IgD-negative memory B cell (primary cell): ENCODE measurements at regions not wholly inside any gene's neighbourhood (a gene's known extent, or its start where the extent isn't known, plus 50 kb on each side); places are given as distances from the start of the nearest gene placed in this dataset.
"Not testable (repeated sequence)": the region's sequence is repeated elsewhere in the genome, so short reads cannot be mapped to it uniquely, and the experiment has no call there.

Experiments used
- H3K27ac Mint-ChIP-seq, 3 donors: one replicate each; pipeline ENCODE4 v1.8.0; 2020 to 2022; ENCODE audit warnings: mild to moderate bottlenecking in 3 of 3, mixed read lengths in 3 of 3, moderate library complexity in 1 of 3
- H3K27me3 Mint-ChIP-seq: one replicate; pipeline ENCODE4 v1.8.0; 2021; ENCODE audit warnings: mixed read lengths
- H3K36me3 Mint-ChIP-seq: one replicate; pipeline ENCODE4 v1.8.0; 2020; ENCODE audit warnings: mild to moderate bottlenecking, mixed read lengths
- H3K4me1 Mint-ChIP-seq, 3 donors: one replicate each; pipeline ENCODE4 v1.8.0; 2020 to 2022; ENCODE audit warnings: mixed read lengths in 3 of 3, mild to moderate bottlenecking in 1 of 3
- H3K4me3 Mint-ChIP-seq, 4 donors: one replicate each; pipeline ENCODE4 v1.8.0; 2020 to 2022; ENCODE audit warnings: mild to moderate bottlenecking in 4 of 4, mixed read lengths in 4 of 4, moderate library complexity in 3 of 4
- H3K9me3 Mint-ChIP-seq, 3 donors: one replicate each; pipeline ENCODE4 v1.8.0; 2020 to 2021; ENCODE audit warnings: mixed read lengths in 3 of 3, mild to moderate bottlenecking in 1 of 3

DNA sequence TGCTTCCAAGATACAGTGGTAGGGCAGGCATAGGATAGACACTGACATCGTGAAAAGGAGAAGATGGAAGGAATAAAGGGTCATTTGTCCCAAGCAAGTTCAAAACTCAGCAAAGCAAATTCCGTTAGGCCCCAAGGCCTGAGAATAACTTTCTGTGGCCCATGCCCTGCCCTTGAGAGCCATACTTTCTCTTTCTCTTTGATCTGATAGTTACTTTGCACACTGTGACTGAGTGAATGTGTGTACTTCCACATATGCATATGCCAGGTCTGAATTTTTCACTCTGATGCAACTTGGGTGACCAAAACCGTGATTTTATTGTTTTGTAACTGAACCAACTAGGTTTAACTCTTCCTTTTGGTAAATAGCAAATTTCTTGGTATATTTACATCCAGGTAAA, 371.5 kb downstream of the RAB38 start:
- Mint-ChIP-seq H3K36me3 (no peaks in the 10 kb centered on the region), H3K27me3 (no peaks in the 10 kb centered on the region), H3K27ac (no peak overlapping the region), H3K4me1 (peaks cover 0 to 3% (median 0%) of the 10 kb centered on the region in 3 donors), H3K9me3 (peaks cover 0 to 4% (median 0%) of the 10 kb centered on the region in 3 donors), H3K4me3 (no peak overlapping the region)

DNA sequence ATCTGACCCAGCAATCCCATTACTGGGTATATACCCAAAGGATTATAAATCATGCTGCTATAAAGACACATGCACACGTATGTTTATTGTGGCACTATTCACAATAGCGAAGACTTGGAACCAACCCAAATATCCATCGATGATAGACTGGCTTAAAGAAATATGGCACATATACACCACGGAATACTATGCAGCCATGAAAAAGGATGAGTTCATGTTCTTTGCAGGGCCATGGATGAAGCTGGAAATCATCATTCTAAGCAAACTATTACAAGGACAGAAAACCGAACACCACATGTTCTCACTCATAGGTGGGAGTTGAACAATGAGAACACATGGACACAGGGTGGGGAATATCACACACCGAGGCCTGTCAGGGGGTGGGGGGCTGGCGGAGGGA, 390.4 kb downstream of the RAB38 start:
- H3K4me1 Mint-ChIP-seq, H3K4me3 Mint-ChIP-seq, H3K27ac Mint-ChIP-seq, H3K9me3 Mint-ChIP-seq, H3K27me3 Mint-ChIP-seq, H3K36me3 Mint-ChIP-seq: not testable (repeated sequence)

DNA sequence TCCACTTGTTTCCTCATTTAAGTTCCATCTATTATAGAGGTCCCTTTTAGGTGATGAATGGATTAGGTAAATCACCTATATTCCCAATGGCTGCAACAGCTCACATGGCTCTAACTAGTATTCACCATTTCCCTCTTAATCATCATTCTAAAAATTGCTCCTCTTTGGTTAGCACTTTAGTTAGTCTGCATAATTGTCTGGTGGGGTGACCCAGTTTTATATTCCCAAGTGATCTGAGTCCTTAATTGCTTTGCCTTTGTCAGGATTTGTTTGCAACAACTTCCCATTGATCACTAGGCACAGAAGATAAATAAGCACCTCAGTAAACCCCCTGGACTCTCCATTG, 395.2 kb downstream of the RAB38 start:
- H3K9me3 Mint-ChIP-seq, result peaks cover 3% of the 10 kb centered on the region in 3 donors
- H3K4me1 Mint-ChIP-seq, result no peaks in the 10 kb centered on the region
- no peak overlapping the region for H3K27ac Mint-ChIP-seq
- no peak overlapping the region for H3K4me3 Mint-ChIP-seq
- H3K36me3 Mint-ChIP-seq, result no peaks in the 10 kb centered on the region
- H3K27me3 Mint-ChIP-seq, result no peaks in the 10 kb centered on the region

DNA sequence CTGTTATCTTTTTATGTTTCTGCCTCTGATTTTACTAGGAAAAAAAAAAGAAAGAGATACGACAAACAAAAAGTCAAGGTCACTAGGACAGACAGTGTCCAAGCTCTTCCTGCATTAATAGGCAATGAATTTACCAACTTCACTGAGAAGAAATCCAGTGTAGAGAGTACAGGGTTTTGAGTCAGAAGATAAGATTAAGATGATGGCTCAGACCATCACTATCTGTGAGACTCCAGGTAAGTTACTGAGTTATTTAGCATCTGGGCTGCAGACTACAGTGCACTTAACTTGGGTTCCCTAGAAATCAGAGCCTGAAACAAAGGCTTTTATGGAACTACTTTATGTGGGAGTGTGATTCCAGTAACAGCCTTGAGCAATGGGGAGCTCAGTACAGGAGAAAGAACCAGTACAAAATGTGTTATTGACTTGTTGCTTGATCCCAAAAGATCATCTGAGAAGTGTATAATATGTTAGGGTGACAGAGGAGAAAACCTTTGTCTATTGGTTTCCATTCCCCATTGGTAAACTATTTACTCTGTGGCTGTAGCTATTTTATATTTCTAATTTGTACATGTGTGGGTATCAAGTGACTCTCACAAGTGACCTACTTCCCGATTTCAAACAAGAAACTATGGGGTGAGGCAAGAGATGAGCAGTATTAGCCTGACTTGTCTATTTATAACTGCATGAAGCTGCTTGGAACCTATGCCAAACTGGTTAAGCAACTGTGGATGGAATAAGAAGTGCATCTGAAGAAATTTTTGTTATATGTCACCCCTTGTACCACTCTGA, 395.8 kb downstream of the RAB38 start:
- Mint-ChIP-seq H3K9me3 (peaks cover 0 to 3% (median 2%) of the 10 kb centered on the region in 3 donors), H3K27me3 (no peaks in the 10 kb centered on the region), H3K27ac (no peak overlapping the region), H3K4me3 (no peak overlapping the region), H3K36me3 (no peaks in the 10 kb centered on the region), H3K4me1 (no peaks in the 10 kb centered on the region)

DNA sequence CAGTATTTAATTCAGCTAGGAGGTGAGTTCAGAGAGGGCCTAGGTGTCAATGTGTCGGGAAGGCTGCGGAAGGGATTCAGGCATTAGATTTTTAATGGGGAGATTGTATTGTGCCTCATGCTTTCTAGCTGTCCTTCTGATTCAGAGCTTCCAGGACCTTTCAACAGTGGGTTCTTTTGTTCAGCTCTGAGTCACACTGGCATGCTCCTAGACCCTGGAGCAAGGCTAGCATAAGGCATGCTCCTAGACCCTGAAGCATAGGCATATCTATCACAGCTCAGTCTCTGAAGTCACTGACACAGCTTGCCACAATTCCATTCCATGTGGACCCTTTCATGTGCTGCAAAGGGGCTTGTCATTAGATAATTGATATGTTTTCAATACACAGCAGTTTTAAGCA, 396.9 kb downstream of the RAB38 start:
- no peaks in the 10 kb centered on the region for H3K36me3 Mint-ChIP-seq
- peaks cover 0 to 3% (median 0%) of the 10 kb centered on the region in 3 donors for H3K9me3 Mint-ChIP-seq
- H3K27ac Mint-ChIP-seq, result peak overlapping the region in 1 of 3 donors; percentile 36
- H3K27me3 Mint-ChIP-seq, result no peaks in the 10 kb centered on the region
- no peak overlapping the region for H3K4me3 Mint-ChIP-seq
- H3K4me1 Mint-ChIP-seq, result no peaks in the 10 kb centered on the region

DNA sequence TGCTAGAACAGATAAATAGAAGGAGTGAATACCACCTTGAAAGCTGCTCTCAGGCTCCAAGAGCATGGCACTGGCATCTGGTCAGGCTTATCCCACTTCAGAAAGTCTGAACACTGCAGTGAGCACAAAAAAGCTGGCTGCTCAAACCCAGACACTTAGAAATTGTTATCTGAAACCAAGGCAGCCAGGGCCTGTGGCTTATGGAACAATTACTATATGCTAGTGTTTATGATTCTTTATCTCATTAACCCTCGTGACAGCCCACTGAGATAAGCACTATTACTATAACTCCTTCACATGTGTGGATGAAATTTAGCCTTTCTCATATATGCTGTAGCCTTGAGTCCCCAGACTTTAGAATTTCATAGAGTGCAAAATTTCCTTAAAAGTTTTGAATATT, 400.2 kb downstream of the RAB38 start:
- Mint-ChIP-seq H3K9me3 (peaks cover 0 to 3% (median 0%) of the 10 kb centered on the region in 3 donors), H3K4me3 (no peak overlapping the region), H3K36me3 (no peaks in the 10 kb centered on the region), H3K27ac (no peak overlapping the region), H3K27me3 (no peaks in the 10 kb centered on the region), H3K4me1 (no peaks in the 10 kb centered on the region)

DNA sequence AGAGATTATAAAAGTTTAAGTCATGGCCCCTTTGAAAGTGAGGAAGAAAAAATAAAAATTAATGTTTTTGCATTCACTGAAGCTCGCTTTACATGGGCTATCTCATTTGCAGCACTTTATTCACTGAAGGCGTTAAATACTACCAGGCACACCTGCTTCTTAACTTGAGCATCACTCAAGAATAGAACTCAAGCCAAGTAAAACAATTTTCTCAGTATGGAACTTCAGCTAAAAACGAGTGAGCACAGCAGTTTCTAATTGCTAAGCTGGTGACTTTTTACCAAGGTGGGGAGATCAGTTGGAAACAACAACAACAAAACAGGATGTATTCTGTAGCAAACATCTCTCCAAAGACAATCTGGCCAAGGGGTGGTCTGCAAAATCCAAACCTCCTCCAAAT, 405.6 kb downstream of the RAB38 start:
- no peaks in the 10 kb centered on the region for H3K36me3 Mint-ChIP-seq
- H3K4me3 Mint-ChIP-seq, result no peak overlapping the region
- no peak overlapping the region for H3K27ac Mint-ChIP-seq
- peaks cover 1 to 4% (median 3%) of the 10 kb centered on the region in 3 donors for H3K9me3 Mint-ChIP-seq
- peaks cover 3% of the 10 kb centered on the region for H3K27me3 Mint-ChIP-seq
- H3K4me1 Mint-ChIP-seq, result no peaks in the 10 kb centered on the region

DNA sequence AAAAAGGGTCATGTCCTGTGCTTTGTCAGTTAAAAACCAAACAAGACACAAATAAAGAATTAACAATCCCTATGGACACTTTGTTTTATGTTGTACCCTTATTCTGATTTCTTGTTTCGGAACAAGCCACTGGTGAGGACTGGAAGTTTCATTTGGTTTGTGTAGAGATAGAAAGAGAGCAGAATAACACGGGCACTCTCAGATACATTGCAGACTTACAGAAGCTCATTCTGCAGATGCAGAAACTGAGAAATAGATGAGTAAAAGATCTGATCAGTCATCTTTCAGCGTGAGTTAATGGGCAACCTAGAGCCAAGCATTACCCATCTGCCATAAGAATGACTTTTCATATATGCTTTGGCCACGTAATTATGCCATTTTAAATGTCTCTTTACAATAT, 407.6 kb downstream of the RAB38 start:
- Mint-ChIP-seq H3K27ac (no peak overlapping the region), H3K27me3 (peaks cover 3% of the 10 kb centered on the region), H3K4me1 (no peaks in the 10 kb centered on the region), H3K9me3 (peaks cover 1 to 6% (median 6%) of the 10 kb centered on the region in 3 donors), H3K36me3 (peaks cover 2% of the 10 kb centered on the region), H3K4me3 (no peak overlapping the region)

DNA sequence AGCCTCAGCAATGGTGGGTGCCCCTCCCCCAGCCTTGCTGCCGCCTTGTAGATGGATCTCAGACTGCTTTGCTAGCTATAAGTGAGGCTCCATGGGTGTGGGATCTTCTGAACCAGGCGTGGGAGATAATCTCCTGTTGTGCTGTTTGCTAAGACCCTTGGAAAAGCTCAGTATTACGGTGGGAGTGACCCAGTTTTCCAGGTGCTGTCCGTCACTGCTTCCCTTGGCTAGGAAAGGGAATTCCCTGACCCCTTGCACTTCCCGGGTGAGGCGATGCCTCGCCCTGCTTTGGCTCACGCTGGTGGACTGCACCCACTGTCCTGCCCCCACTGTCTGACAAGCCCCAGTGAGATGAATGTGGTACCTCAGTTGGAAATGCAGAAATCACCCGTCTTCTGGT, 411.2 kb downstream of the RAB38 start:
- H3K27ac Mint-ChIP-seq, H3K27me3 Mint-ChIP-seq, H3K4me1 Mint-ChIP-seq, H3K36me3 Mint-ChIP-seq, H3K4me3 Mint-ChIP-seq: not testable (repeated sequence)
- H3K9me3 Mint-ChIP-seq, result peaks cover 3 to 12% (median 10%) of the 10 kb centered on the region in 3 donors

DNA sequence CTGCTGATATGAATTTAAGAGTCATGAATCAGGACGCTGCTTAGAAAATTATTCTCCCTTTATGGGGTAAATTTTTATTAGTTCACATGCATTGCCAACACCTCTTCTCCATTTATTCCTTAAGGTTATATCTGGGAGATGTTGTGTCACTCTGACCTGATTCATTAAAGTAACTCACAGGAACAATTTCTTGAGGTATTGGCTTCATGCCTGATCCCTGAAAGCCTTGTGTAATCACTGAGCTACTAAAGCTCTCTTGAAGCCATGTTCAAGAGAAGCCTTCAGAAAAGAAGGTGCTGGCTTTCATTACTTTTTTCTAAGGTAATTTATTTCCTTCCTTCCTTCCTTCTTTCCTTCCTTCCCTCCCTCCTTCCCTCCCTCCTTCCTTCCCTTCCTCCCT, 420.6 kb downstream of the RAB38 start:
- Mint-ChIP-seq H3K4me3 (no peak overlapping the region), H3K9me3 (peaks cover 0 to 5% (median under 1%) of the 10 kb centered on the region in 3 donors), H3K4me1 (peaks cover 0 to 1% (median 0%) of the 10 kb centered on the region in 3 donors), H3K27me3 (no peaks in the 10 kb centered on the region), H3K27ac (no peak overlapping the region), H3K36me3 (no peaks in the 10 kb centered on the region)

DNA sequence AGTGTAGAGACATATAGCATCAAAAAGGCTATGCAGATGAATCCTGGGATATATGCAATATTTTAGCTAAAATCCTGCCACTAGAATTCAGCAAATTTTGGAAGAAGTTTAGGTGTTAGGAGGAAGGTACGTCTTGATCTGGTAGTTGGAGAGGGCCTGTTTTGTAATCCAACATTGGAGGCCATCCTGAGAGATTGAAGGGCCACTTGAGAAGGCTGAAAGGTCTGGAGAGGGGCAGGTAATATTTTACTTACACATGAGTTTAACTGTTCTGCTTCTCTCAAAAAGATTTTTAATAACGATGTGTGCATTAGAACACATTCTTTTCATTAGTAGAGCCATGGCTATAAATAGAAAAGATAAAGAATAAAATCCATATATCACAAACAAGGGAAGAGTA, 422.1 kb downstream of the RAB38 start:
- H3K27ac Mint-ChIP-seq, result no peak overlapping the region
- no peaks in the 10 kb centered on the region for H3K27me3 Mint-ChIP-seq
- H3K4me3 Mint-ChIP-seq, result no peak overlapping the region
- peaks cover 0 to 2% (median 0%) of the 10 kb centered on the region in 3 donors for H3K9me3 Mint-ChIP-seq
- no peaks in the 10 kb centered on the region for H3K36me3 Mint-ChIP-seq
- peaks cover 0 to 1% (median 0%) of the 10 kb centered on the region in 3 donors for H3K4me1 Mint-ChIP-seq

DNA sequence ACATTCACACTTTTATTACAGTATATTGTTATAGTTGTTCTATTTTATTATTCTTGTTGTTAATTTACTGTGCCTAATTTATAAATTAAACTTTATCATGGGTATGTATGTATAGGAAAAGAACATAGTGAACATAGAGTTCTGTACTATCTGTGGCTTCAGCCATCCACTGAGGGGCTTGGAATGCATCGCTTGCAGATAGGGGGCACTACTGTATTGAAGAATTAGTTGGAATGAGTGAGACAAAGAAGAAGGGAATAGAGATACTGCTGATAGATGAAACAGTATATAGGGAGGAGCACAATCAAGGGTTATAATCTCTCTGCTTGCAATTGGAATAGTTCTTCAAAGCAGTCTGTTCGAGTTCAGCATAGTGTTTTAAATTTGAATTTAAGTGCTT, 432.2 kb downstream of the RAB38 start:
- no peaks in the 10 kb centered on the region for H3K9me3 Mint-ChIP-seq

DNA sequence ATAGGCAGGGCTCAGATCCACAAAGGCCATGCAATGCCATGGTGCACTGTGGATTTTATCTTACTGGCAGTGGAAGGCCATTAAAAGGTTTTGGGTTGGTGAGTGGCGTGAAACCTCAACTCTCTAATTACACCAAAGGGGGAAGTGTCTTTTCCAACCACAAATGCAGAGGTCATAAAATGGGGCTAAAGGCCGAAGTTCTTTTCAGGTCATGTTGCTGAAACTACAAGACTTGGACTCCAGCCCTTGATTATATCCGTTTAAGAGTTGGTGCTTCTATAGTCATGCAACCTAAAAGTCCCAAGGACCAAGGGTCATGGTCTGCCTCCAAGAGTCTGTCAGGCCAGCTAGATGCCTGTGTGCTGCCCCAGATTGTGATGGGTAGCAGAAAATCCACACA, 434.3 kb downstream of the RAB38 start:
- Mint-ChIP-seq H3K27me3 (no peaks in the 10 kb centered on the region), H3K9me3 (no peaks in the 10 kb centered on the region), H3K4me3 (no peak overlapping the region), H3K27ac (no peak overlapping the region), H3K4me1 (no peaks in the 10 kb centered on the region), H3K36me3 (no peaks in the 10 kb centered on the region)

More for the DNA sequence above, 432.2 kb downstream of the RAB38 start:
- H3K4me3 Mint-ChIP-seq, result no peak overlapping the region
- H3K4me1 Mint-ChIP-seq, result no peaks in the 10 kb centered on the region
- no peaks in the 10 kb centered on the region for H3K36me3 Mint-ChIP-seq
- H3K27me3 Mint-ChIP-seq, result no peaks in the 10 kb centered on the region
- no peak overlapping the region for H3K27ac Mint-ChIP-seq

DNA sequence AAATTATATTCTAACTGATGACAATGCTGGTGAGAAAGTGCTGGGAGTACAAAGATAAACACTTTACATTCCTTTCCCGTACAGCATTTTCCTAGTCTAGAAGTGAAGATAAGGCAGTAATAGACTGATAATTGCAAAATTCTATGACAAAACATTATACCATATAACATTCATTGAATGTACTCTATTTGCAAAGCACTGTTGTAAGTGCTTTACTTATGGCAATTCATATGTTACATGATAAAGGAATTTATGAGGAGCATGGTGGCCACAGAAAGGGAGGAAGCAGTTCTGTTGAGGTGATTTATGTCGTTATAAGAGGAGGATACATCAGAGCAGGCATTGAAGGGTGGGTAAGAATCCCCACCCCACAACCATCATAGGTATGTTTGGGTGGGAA, 434.8 kb downstream of the RAB38 start:
- no peak overlapping the region for H3K27ac Mint-ChIP-seq
- H3K4me3 Mint-ChIP-seq, result no peak overlapping the region
- no peaks in the 10 kb centered on the region for H3K36me3 Mint-ChIP-seq
- H3K9me3 Mint-ChIP-seq, result no peaks in the 10 kb centered on the region
- no peaks in the 10 kb centered on the region for H3K27me3 Mint-ChIP-seq
- no peaks in the 10 kb centered on the region for H3K4me1 Mint-ChIP-seq

DNA sequence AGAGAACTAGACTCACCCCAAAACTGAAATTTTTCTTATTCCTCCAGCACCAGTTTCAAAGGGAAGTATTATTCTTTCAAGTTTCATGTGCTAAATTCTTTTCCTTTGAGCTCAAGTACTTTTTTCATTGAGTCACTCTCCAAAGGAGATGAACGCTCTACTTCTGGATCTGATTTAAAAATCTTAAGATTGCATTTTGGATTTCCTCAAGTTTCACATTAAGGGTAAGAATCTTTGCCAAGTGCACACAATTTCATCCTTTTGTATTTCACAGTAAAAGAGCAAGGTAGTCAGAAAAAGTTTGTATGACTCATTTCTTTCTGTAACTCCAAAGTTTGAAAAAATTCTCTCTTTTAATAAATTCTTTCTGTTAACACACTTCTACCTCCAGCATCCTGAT, 435.5 kb downstream of the RAB38 start:
- Mint-ChIP-seq H3K27me3 (no peaks in the 10 kb centered on the region), H3K27ac (no peak overlapping the region), H3K36me3 (no peaks in the 10 kb centered on the region), H3K4me3 (no peak overlapping the region), H3K4me1 (no peaks in the 10 kb centered on the region), H3K9me3 (no peaks in the 10 kb centered on the region)

DNA sequence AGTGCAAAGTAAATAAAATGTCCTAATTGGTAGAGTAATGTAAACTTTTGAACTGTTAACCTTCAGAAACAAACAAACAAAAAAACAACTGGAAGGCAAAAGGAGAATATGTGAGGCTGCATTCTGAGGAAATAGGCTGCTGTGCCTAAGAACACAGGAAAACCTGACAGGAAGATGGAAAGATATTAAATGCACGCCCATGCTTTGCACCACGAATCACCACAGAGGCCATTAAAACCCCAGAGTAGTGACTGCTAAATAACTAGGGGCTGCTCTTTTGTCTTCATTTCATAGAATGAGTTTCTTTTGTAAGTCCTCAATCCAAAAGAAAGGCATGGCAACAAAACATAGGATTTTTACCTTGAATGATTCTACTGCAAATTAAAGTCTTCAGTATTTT, 436.0 kb downstream of the RAB38 start:
- Mint-ChIP-seq H3K9me3 (no peaks in the 10 kb centered on the region), H3K4me3 (no peak overlapping the region), H3K4me1 (no peaks in the 10 kb centered on the region), H3K27me3 (no peaks in the 10 kb centered on the region), H3K36me3 (no peaks in the 10 kb centered on the region), H3K27ac (no peak overlapping the region)
